H1 (cell line): ENCODE measurements at regions not wholly inside any gene's neighbourhood (a gene's known extent, or its start where the extent isn't known, plus 50 kb on each side); places are given as distances from the start of the nearest gene placed in this dataset.

Source experiments
- ASH2L ChIP-seq: fragments of 200-600, 300-600 bp; sonication (generic); IDR thresholded peaks from one replicate; pipeline ENCODE4 v1.7.1; 2017; ENCODE audit warnings: low read length
- BCL11A ChIP-seq, 2 experiments: IDR thresholded peaks; one replicate each; pipeline ENCODE4 v1.6.1; 2011; ENCODE audit warnings: low read depth in 2 of 2, low read length in 2 of 2, mild to moderate bottlenecking in 2 of 2
- CHD2 ChIP-seq: IDR thresholded peaks from 2 replicates; pipeline ENCODE4 v1.6.1; 2012; ENCODE audit warnings: low read length, improper control_type of control experiment
- CHD7 ChIP-seq: fragments of 300-600 bp; sonication (generic); IDR thresholded peaks from 2 replicates; pipeline ENCODE4 v1.7.1; 2012; ENCODE audit warnings: low read length, moderate library complexity, mild to moderate bottlenecking, inconsistent platforms; ENCODE audit not compliant: insufficient replicate concordance
- EGR1 ChIP-seq: IDR thresholded peaks from 2 replicates; pipeline ENCODE4 v1.6.1; 2011; ENCODE audit warnings: low read depth, low read length, borderline replicate concordance
- HDAC2 ChIP-seq, 2 experiments: fragments of 300-600 bp in 1 of 2; sonication (generic) in 1 of 2; IDR thresholded peaks; 2 replicates each; pipeline ENCODE4 v1.6.1; 2011 to 2012; ENCODE audit warnings: low read depth in 2 of 2, low read length in 2 of 2, mild to moderate bottlenecking in 2 of 2, moderate library complexity in 2 of 2, borderline replicate concordance in 1 of 2, inconsistent platforms in 1 of 2
- MAFK ChIP-seq: IDR thresholded peaks from 2 replicates; pipeline ENCODE4 v1.6.1; 2012; ENCODE audit warnings: low read depth, mild to moderate bottlenecking, improper control_type of control experiment, low read length
- RAD21 ChIP-seq, 2 experiments: IDR thresholded peaks in 1 of 2; conservative IDR thresholded peaks in 1 of 2; 2 replicates each; pipeline ENCODE4 v1.6.1; 2011; ENCODE audit warnings: low read depth in 2 of 2, low read length in 2 of 2, improper control_type of control experiment in 1 of 2, inconsistent platforms in 1 of 2, mild to moderate bottlenecking in 1 of 2, moderate library complexity in 1 of 2
- SIX5 ChIP-seq: IDR thresholded peaks from 2 replicates; pipeline ENCODE4 v1.6.1; 2011; ENCODE audit warnings: mild to moderate bottlenecking, low read depth, low read length
- TAF7 ChIP-seq: optimal IDR thresholded peaks from 2 replicates; pipeline ENCODE3; 2011; ENCODE audit warnings: low read depth, mild to moderate bottlenecking, inconsistent platforms, low read length, moderate library complexity, borderline replicate concordance
- TEAD4 ChIP-seq: IDR thresholded peaks from 2 replicates; pipeline ENCODE4 v1.6.1; 2012; ENCODE audit warnings: low read depth, low read length, inconsistent platforms, mixed read lengths

GRCh38 chr16:55019419-55020131 is 88.9 kb downstream of the IRX5 start (continued):
- TF ChIP-seq CHD7 = no peak
- no peak for TF ChIP-seq SIX5
- no peak for TF ChIP-seq MAFK
- TF ChIP-seq EGR1 = no peak
- TF ChIP-seq BCL11A (IDR thresholded peaks at IDR 0.05; ENCODE audit: low read depth in 2 of 2, low read length in 2 of 2) = no peak
- TF ChIP-seq HDAC2 (IDR thresholded peaks at IDR 0.05; ENCODE audit: borderline replicate concordance in 1 of 2, low read depth in 2 of 2, low read length in 2 of 2) = no peak
- TF ChIP-seq TAF7 = no peak
- TF ChIP-seq CHD2 = no peak
- no peak for TF ChIP-seq ASH2L
- TF ChIP-seq RAD21 (IDR thresholded peaks at IDR 0.05 in 1 of 2, conservative IDR thresholded peaks at IDR 0.05 in 1 of 2; ENCODE audit: low read depth in 2 of 2, low read length in 2 of 2) = no peak
- no peak for TF ChIP-seq TEAD4
